HG03103 (cell line): ENCODE measurements at regions not wholly inside any gene's neighbourhood (a gene's known extent, or its start where the extent isn't known, plus 50 kb on each side); places are given as distances from the start of the nearest gene placed in this dataset.
"Not testable (repeated sequence)": the region's sequence is repeated elsewhere in the genome, so short reads cannot be mapped to it uniquely, and the experiment has no call there.

Source experiments
- ATAC-seq: cut with Tn5 transposase; IDR thresholded peaks from one replicate; pipeline ENCODE4 v1.9.1; 2021; ENCODE audit warnings: low read depth; ENCODE audit not compliant: unreplicated experiment

DNA sequence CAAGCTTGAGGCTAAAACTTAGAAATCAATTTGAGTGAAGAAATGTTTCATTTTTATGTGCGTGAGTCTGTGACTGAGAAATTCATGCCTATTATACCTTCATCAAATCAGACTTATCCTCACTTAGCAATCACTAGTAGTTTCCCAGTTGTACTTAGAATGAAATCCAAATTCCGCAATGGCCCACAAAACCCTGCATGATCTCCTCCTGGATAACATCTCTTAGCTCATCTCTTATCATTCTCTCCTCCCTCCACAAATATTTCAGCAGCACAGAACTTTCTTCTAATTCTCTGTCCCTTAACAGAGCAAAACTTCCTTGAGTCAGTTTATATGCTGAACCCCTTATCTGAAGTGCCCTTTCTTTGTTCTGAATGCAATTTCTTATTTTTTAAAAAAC, 198.8 kb upstream of the TGFBR2 start:
- no peak for ATAC-seq

DNA sequence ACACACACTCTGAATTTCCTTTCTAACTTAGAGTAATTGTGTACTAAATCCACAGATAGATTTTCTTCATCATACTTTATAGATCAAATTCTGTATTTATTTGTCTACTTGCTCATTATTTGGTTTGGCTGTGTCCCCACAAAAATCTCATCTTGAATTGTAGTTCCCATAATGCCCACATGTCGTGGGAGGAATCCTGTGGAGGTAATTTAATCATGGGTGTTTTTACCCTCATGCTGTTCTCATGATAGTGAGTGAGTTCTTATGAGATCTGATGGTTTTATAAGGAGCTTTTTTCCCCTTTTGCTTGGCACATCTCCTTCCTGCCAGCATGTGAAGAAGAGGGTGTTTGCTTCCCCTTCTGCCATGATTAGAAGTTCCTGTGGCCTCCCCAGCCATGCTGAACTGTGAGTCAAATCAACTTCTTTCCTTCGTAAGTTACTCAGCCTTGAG, 198.3 kb upstream of the TGFBR2 start:
- ATAC-seq, result no peak

GRCh38 chr3:30418443-30418842, 188.0 kb upstream of the TGFBR2 start:
- ATAC-seq, result no peak

DNA sequence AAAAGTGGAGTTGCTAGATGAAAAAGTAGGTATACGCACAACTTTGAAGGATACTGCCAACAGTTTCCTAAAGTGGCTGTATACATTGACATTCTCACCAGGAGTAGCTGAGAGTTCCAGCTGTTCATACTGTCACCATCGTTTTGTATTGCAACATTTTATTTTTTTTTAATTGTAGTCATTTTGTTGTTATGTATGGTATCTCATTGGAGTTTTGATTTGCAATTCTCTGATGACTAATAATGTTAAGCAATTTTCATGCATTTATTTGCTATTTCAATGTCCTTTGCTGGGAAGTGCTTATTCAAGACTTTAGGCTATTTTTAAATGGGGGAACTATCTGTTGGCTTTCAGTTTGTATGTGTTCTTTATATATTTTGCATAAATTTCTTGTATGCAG, 185.1 kb upstream of the TGFBR2 start:
- no peak for ATAC-seq

DNA sequence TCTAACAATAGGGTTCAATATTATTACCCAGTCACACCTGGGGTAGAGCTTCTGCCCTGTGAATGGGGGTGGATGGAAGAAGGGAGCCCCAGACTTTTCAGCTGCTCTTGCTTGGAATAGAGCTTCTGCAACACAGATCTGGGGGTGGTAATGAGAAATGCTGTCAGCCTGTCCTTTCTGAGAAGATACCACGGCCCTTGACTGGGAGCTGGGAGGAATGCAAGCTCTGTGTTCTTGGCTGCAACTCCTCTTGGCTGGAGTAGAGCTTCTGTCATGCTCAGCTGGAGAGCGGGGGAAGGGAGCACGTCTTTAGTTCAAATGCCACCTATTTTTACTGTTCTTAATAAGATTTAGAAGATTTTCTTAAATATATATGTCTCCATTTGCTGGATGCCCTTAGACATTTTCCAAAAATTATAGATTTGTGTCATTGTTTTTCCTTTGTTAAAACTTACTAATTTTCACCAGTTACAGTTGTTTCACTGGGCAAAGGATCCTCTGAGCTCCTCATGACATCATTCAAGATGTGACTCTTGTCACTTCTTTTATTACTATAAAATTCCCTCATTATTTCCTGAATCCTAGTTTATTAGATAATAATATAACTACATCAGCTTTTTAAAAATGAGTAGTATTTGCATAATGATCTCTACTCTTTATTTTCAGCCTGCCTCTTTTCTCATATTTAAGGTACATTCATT, 180.0 kb upstream of the TGFBR2 start:
- ATAC-seq, result no peak

DNA sequence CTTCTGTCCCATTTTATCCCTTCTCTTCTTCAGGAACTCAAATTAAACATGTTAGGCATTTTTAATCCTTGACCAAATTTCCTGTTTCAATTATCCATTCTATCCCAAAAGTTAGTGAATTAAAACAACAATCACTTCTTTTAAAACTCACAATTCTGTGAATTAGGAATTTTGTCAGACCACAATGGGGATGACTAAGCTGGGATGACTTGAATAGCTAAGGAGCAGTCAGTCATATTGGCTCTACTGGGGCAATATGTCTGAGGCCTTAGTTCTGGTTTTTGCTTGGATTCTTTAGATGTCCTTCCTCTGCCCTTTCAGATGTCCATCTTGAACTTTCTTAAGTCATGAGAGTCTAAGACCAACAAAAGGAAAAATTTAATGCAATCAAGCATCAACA, 178.2 kb upstream of the TGFBR2 start:
- no peak for ATAC-seq

- ATAC-seq, result no peak
Measured at GRCh38 chr3:30435861-30436331, 170.5 kb upstream of the TGFBR2 start.

GRCh38 chr3:30437171-30437601, 169.2 kb upstream of the TGFBR2 start:
- no peak for ATAC-seq

DNA sequence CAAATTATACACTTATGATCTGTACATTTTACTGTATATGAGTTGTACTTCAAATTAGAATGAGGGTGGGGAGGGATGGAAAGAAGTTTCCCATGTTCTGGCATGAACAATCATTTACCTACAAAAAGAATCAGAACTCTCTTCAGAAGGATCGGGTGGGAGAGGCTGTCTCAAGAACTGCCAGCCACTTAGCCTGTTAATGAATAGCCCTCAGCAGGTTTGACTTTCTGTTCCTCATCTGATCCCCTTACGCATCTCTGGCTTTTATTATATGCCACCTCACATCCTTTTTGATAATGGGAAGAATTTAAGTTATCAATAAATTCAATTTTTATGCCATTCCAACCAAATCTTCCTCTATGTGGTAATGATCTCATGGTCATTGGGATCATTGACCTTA, 168.3 kb upstream of the TGFBR2 start:
- no peak for ATAC-seq

DNA sequence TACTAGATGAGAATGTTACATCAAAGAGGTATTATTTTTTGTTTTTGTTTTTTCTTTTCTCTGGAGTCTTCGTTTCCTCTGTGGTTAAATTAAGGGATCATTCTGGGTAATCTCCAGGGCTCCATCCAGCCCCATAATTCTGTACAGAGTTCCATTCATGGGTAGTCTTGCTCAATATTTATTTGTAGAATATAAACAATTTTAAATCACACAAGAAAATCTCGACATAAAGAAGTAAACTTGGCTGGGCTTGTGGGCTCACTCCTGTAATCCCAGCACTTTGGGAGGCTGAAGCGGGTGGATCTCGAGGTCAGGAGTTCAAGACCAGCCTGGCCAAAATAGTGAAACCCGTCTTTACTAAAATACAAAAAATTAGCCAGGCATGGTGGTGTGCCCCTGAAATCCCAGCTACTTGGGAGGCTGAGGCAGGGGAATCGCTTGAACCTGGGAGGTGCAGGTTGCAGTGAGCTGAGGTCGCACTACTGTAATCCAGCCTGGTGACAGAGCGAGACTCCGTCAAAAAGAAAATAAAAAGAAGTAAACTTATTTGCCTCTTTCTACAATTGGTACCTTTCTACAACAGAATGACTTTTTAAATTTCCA, 166.8 kb upstream of the TGFBR2 start:
- no peak for ATAC-seq

DNA sequence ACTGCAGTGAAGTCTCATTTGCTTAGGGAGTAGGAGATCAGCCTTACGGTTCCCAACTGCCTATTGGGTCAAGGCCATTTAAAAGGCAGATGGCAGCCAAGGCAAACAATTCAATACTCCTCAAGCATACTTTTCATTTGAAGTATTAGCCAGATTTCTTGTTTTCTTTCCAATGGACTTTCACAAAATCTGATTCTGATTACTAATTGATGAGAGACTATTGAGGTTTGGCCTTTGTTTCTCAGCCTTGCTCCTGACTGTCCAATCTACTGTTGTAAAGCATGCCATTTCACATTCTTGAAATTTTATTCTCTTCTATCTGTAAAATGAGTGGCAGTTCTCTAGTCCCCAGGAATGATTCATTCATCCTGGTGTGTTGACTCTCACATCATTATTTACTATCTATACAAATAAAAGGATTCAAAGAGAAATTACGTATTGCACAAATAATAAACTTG, 166.2 kb upstream of the TGFBR2 start:
- ATAC-seq, result no peak

DNA sequence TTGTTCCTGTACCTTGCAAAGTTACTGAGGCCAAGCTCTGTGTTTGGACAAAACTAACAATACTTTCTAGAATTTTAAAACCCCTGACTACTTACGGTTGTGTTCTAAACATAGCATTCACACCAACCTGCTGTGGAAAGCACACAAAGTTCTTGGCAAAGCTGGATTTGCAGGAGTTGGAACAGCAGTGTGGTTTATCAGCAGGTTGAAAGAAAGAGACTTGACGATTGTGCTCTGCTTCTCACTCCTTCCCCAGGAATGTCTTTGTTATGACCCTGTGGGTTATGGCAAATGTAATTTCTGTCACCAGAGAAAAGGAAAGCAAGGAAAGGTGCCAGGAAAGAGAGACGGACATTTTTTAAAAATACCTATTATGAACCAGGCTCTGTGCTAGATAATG, 165.5 kb upstream of the TGFBR2 start:
- ATAC-seq, result no peak

DNA sequence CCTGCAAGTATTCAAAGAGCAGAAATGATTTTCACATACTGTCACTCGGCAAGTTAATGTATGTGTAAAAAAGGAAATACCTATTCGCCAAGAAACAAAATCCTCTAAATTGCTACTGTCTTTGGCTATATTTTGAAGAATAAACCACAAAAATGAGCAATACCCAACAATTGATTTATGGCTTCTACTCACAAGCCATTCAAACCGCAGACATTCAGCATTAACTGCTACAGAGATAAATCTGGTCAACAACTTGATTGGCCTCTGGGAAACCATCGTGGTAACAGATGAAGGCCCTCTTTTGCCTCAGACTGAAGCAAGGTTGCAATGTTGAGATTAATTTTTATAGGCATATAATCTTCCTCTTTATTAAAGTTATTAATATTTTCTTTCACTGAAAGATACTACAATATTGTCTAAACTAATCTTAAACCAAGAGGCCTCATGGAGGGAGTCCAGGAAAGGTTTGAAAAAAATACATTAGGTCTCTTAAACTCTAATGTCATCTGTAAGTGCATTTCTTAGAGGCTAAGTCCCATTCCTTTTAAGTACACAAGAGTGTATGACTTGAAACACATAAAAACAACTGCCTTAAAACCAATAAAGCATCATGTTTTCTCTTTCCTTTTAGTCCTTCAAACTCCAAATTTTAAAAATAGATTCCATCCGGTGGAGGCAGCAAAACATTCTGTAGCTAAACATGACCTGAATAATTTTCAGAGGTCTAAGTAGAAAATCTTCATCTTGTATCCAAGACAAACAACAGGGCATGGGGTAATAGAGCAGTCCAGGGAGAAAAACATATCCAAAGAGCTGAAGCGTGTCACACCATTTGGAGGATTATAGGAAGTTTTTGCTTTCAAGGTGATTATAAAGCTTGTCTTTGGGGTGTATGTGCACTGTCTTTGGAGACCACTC, 162.4 kb upstream of the TGFBR2 start:
- no peak for ATAC-seq

GRCh38 chr3:30448450-30449289, 157.7 kb upstream of the TGFBR2 start:
- ATAC-seq, result no peak

GRCh38 chr3:30449290-30449632, 157.1 kb upstream of the TGFBR2 start:
- ATAC-seq, result no peak

DNA sequence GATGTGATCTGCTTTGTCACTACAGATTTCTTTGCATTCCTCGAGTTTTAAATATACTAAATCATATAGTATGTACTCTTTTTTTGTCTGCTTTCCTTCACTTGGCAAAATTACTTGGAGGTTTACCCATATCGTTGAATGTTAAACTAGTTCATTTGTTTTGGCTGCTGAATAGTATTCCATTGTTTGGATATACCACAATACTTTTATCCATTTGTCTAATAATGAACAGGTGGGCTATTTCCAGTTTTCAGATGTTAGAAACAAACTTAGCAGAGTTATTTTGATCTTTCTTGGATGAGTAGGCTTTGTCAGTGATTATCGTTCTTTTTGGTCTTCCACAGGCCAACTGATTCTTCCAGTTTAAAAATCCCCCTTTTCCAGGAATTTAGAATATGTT, 154.0 kb upstream of the TGFBR2 start:
- no peak for ATAC-seq

DNA sequence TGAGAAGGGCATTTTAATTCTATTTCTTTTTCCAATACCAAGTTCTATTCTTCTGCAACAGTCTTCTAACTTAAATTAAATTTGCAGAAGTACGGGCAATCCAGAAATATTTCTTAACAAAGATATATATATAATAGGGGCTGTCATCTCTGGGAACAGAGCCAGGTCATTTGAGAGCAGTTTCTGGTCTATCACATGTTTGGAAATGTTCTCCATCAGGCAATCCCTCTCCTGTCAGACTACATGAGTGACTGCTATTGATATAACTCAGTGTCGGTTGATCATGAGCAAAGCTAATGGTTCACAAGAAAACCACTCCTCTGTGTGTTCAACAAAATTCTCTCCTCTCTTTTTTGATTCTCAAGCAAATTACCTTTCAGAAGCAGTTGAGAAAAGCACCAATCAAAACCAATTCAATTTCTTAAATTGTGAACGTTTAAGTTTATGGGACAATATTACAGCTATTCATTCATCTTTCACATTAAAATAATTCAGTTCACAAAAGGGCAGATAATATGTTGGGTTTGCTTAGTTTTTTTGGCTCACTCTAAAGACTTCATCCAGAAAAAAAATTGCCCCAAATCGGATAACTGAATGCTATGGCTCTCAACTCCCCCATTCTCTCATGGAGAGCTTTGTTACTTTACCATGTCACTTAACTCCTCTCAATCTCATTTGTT, 152.9 kb upstream of the TGFBR2 start:
- no peak for ATAC-seq

GRCh38 chr3:30454636-30455035, 151.8 kb upstream of the TGFBR2 start:
- no peak for ATAC-seq

GRCh38 chr3:30455112-30455511, 151.3 kb upstream of the TGFBR2 start:
- not testable (repeated sequence) for ATAC-seq

DNA sequence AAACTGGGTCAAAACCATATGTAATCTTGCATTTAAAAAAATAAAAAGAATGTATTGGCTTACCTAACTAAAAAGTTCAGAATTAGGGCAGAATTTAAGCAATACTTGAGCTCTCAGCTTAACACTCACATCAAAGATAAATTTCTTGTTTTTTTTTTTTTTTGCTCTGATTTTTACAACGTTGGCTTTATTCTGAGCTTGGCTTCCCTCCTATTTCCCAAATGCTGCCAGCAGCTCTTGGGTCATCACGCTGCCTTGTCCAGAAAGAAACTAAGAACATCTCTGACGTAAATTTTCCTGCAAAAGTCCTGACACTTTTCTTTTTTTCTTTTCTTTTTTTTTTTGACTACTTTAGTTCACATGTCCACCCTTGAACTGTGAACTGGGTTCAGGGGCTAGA, 150.6 kb upstream of the TGFBR2 start:
- no peak for ATAC-seq
